ENCODE measurements at regions not wholly inside any gene's neighbourhood (a gene's known extent, or its start where the extent isn't known, plus 50 kb on each side); places are given as distances from the start of the nearest gene placed in this dataset.

GRCh38 chr6:120681204-120681603 lies 653.1 kb downstream of the TBC1D32 start:
- FAIRE-seq = no peak
- no peaks in the 10 kb centered on the region for H3K79me2 ChIP-seq (ENCODE audit: control insufficient read depth in 1 of 2, insufficient read depth in 2 of 2, low read length in 2 of 2)
- POLR2A ChIA-PET (ENCODE audit: partially characterized antibody) = no interaction called here
- DNase-seq (ENCODE audit: low read depth in 1 of 2, low spot score in 2 of 2) = no peak
- H3K36me3 ChIP-seq (ENCODE audit: control insufficient read depth in 2 of 4, insufficient read depth in 4 of 4, low read length in 3 of 4) = no peaks in the 10 kb centered on the region
- no peaks in the 10 kb centered on the region for H3K27me3 ChIP-seq (replicated peaks in 1 of 4; ENCODE audit: control insufficient read depth in 3 of 4, extremely low read depth in 1 of 4, insufficient read depth in 3 of 4, low read length in 3 of 4)
- no peak overlapping the region for H2AFZ ChIP-seq (ENCODE audit: low read length)
- no peaks in the 10 kb centered on the region for H4K20me1 ChIP-seq (replicated peaks in 1 of 2; ENCODE audit: control insufficient read depth in 1 of 2, insufficient read depth in 2 of 2, low read length in 2 of 2)
- H4K91ac ChIP-seq (replicated peaks; ENCODE audit: insufficient read length, low read length) = no peak overlapping the region
- WGBS, 2 experiments (ENCODE audit: extremely low coverage in 1 of 2, insufficient coverage in 1 of 2, insufficient read length in 1 of 2, insufficient replicate concordance in 2 of 2, low coverage in 1 of 2, low lambda C conversion rate in 2 of 2, missing lambda C conversion rate in 1 of 2) = 83% methylated on average over 2 of the region's 2 CpGs; no CpG with 5 or more reads in 1 of the 2 experiments
- no peaks in the 10 kb centered on the region for H3K4me1 ChIP-seq (replicated peaks in 1 of 4; ENCODE audit: control insufficient read depth in 3 of 4, insufficient read depth in 4 of 4, low read length in 3 of 4)
- H4K8ac ChIP-seq (ENCODE audit: extremely low read depth, insufficient read depth, low read length) = no peak overlapping the region
- no peak overlapping the region for H3K14ac ChIP-seq (ENCODE audit: insufficient read length)
- H2BK15ac ChIP-seq (ENCODE audit: low read length) = no peak overlapping the region
- H3K23me2 ChIP-seq (ENCODE audit: low read depth, low read length) = no peaks in the 10 kb centered on the region
- no peak overlapping the region for H2BK20ac ChIP-seq (ENCODE audit: low read length)
- no peak overlapping the region for H3K18ac ChIP-seq (ENCODE audit: extremely low read depth, low read length)
- CTCF ChIA-PET (ENCODE audit: partially characterized antibody) = interaction anchor here (1.9 kb wide), 1 partner anchor 9 kb away, joined by 10 read pairs; no protein-coding TSS in a partner anchor
- H3K4me2 ChIP-seq (ENCODE audit: insufficient read depth in 1 of 2, low read depth in 2 of 2, low read length in 2 of 2) = no peak overlapping the region
- no peak overlapping the region for H2AK5ac ChIP-seq (ENCODE audit: low read depth, low read length)
- no peak overlapping the region for H2BK5ac ChIP-seq (ENCODE audit: low read depth, low read length)
- H3K23ac ChIP-seq (ENCODE audit: insufficient read length) = no peak overlapping the region
- H3K4me3 ChIP-seq (ENCODE audit: extremely low read depth in 1 of 4, insufficient read depth in 2 of 4, low read depth in 3 of 4, low read length in 4 of 4) = no peak overlapping the region
- no peak overlapping the region for H3K9ac ChIP-seq (replicated peaks in 1 of 4; ENCODE audit: extremely low read depth in 1 of 4, low read depth in 3 of 4, low read length in 3 of 4)
- H3K56ac ChIP-seq (replicated peaks; ENCODE audit: insufficient read length, low read depth, low read length) = no peak overlapping the region
- no peak overlapping the region for H2BK120ac ChIP-seq (replicated peaks; ENCODE audit: low read depth, low read length)
- no peak overlapping the region for H4K5ac ChIP-seq (ENCODE audit: insufficient read length, low read depth, low read length)
- no peak overlapping the region for H2BK12ac ChIP-seq (ENCODE audit: low read depth, low read length)
- no peaks in the 10 kb centered on the region for H3K9me3 ChIP-seq (ENCODE audit: insufficient read depth in 2 of 2, low read depth in 1 of 2, low read length in 1 of 2)
- H3K79me1 ChIP-seq (ENCODE audit: low read depth, low read length) = no peaks in the 10 kb centered on the region
- H3K4ac ChIP-seq (replicated peaks; ENCODE audit: insufficient read length, low read depth, low read length) = no peak overlapping the region
- no peak overlapping the region for H3K27ac ChIP-seq (ENCODE audit: low read depth, low read length)
- no peak for TF ChIP-seq HDAC2 (IDR thresholded peaks at IDR 0.05; ENCODE audit: borderline replicate concordance in 1 of 2, low read depth in 2 of 2, low read length in 2 of 2)
- TF ChIP-seq ATF3 (IDR thresholded peaks at IDR 0.05; ENCODE audit: insufficient read depth, low read depth, low read length) = no peak
- TF ChIP-seq RBBP5 (IDR thresholded peaks at IDR 0.05; ENCODE audit: borderline replicate concordance, low read depth, low read length) = no peak
- no peak for TF ChIP-seq SRF (IDR thresholded peaks at IDR 0.05; ENCODE audit: low read depth, low read length)
- no peak for TF ChIP-seq TBP (IDR thresholded peaks at IDR 0.05; ENCODE audit: low read depth, low read length)
